ENCODE measurements at regions not wholly inside any gene's neighbourhood (a gene's known extent, or its start where the extent isn't known, plus 50 kb on each side); places are given as distances from the start of the nearest gene placed in this dataset.

- TF ChIP-seq POLR2A (IDR thresholded peaks at IDR 0.05) = no peak
- TF ChIP-seq, protein P1, sequence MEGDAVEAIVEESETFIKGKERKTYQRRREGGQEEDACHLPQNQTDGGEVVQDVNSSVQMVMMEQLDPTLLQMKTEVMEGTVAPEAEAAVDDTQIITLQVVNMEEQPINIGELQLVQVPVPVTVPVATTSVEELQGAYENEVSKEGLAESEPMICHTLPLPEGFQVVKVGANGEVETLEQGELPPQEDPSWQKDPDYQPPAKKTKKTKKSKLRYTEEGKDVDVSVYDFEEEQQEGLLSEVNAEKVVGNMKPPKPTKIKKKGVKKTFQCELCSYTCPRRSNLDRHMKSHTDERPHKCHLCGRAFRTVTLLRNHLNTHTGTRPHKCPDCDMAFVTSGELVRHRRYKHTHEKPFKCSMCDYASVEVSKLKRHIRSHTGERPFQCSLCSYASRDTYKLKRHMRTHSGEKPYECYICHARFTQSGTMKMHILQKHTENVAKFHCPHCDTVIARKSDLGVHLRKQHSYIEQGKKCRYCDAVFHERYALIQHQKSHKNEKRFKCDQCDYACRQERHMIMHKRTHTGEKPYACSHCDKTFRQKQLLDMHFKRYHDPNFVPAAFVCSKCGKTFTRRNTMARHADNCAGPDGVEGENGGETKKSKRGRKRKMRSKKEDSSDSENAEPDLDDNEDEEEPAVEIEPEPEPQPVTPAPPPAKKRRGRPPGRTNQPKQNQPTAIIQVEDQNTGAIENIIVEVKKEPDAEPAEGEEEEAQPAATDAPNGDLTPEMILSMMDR (IDR thresholded peaks at IDR 0.05 in 4 of 5, conservative IDR thresholded peaks at IDR 0.05 in 1 of 5) = no peak
These were observed 126.2 kb downstream of the PCDH10 start for GRCh38 chr4:133275246-133275645.
